NCI-H82 (cell line): ENCODE measurements at regions not wholly inside any gene's neighbourhood (a gene's known extent, or its start where the extent isn't known, plus 50 kb on each side); places are given as distances from the start of the nearest gene placed in this dataset.

Experiments used
- DNase-seq: peaks from one replicate; lab custom pipeline; 2025; lab: John Stamatoyannopoulos, UW

DNA sequence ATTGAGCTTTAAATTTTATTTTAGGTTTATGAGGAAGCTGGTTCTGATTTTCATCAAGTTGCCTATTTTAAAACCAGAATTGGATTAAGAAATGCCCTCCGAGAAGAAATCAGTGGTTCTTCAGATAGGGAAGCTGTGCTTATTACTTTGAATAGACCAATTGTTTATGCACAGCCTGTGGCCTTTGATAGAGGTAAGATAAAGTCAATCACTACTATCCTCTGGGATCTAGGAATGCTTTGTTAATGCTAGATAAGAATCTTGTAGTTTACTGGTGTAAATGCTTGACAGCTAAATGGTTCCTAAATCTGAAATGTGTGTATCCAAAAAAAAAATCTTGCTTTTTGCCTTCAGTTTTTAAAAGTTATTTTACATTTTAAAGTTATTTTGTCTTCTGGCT lies 73.0 kb upstream of the ADAD1 start:
- DNase-seq = no peak

DNA sequence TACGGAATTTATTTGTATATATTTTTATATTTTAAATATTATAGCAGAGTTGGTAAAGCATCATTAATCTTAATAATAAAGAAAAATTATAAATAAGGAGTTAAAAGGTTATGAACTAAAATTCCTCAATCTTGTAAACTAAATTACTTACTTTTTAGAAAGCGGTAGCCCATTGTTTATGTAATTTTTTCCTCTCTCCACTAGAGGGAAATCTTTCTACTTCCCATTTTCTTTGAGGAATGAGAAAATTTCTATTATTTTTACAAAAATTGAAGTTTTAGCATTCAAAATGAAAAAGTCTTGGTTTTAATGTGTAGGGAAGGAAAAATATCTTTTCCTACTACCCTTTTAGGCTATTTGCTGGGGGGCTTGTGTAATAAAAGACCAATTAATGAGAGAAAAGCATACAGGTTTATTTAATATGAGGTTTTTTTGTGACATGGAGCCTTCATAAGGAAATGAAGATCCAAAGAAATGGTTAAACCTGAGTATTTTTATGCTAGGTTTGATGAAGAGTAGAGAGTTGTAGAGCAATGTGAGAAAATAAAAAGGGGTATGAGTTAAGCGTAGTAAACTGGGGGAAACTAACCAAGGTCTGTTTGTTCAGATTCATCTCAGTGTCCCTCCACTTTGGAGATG lies 68.7 kb upstream of the ADAD1 start:
- DNase-seq = no peak

- no peak for DNase-seq
Observed at GRCh38 chr4:122313006-122313646, 65.7 kb upstream of the ADAD1 start.

DNA sequence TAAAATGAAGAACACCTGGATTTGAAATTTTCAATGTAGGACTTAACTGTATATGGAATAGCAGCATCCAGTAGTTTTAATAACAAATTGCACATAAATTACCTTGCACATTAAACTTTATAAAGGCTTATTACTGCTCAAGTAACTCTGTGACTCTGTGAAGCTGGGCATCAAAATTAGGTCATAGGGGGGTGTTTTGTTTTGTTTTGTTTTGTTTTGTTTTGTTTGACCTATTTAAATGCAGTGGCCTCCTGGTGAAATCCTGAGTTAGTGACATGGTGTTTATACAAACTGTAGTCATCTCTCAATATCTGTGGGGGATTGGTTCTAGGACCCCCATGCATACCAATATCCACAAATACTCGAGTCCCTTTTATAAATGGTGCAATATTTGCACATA lies 51.9 kb upstream of the ADAD1 start:
- no peak for DNase-seq

- DNase-seq = no peak
Observed at GRCh38 chr4:122328893-122329292, 49.9 kb upstream of the ADAD1 start.
